ENCODE measurements at regions not wholly inside any gene's neighbourhood (a gene's known extent, or its start where the extent isn't known, plus 50 kb on each side); places are given as distances from the start of the nearest gene placed in this dataset.

DNA sequence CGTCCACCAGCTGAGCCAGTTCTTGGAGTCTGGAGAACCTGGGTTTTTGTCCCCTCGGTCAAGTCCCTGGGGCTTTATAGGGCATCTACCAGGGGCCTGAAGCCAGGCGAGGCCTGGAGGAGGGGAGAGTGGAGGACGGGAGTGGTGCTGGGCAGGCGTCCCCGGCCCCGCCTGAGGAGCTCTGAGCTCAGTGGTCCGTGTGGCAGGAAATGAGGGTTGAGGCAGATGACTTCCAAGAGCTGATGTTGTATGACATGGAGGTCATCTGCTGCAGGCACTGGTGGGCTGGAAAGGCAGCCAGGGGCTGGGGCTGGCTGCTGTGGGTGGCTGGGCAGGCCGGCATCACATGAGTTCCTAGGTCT is 118.5 kb upstream of the HS6ST1 start:
- DNase-seq (ENCODE audit: low read depth, low spot score) = no peak
- no peak for TF ChIP-seq CTCF (IDR thresholded peaks at IDR 0.05; ENCODE audit: low read depth, low read length)
- in situ Hi-C loops (cut with HindIII; ENCODE audit: low sequenced_read_pairs) = no loop called here
- H3K4me3 ChIP-seq (ENCODE audit: low read depth, low read length) = no peak overlapping the region

DNA sequence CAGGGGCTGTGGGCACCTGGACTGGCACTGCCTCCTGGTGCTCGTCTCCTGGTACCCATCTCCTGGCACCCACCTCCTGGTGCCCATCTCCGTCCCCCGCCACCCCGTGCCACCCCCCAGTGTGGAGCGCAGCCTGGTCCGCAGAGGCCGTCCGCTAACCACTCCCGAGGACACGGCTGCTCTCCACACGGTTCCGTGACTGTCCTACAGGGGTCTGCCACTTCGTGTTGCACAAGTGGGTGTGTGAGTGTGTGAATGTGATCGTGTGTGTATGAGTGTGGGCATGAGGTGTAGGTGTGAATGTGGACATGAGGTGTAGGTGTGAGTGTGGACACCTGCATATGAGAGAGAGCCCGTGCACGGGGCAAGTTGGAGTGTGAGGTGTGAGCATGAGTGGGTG is 119.4 kb upstream of the HS6ST1 start:
- H3K4me3 ChIP-seq (ENCODE audit: low read depth, low read length) = no peak overlapping the region
- in situ Hi-C loops (cut with HindIII; ENCODE audit: low sequenced_read_pairs) = no loop called here
- no peak for TF ChIP-seq CTCF (IDR thresholded peaks at IDR 0.05; ENCODE audit: low read depth, low read length)
- no peak for DNase-seq (ENCODE audit: low read depth, low spot score)

GRCh38 chr2:128438586-128438985 is 119.9 kb upstream of the HS6ST1 start:
- in situ Hi-C loops (cut with HindIII; ENCODE audit: low sequenced_read_pairs) = no loop called here
- H3K4me3 ChIP-seq (ENCODE audit: low read depth, low read length) = no peak overlapping the region
- DNase-seq (ENCODE audit: low read depth, low spot score) = no peak
- TF ChIP-seq CTCF (IDR thresholded peaks at IDR 0.05; ENCODE audit: low read depth, low read length) = no peak

GRCh38 chr2:128439031-128439790 is 120.5 kb upstream of the HS6ST1 start:
- no peak for TF ChIP-seq CTCF (IDR thresholded peaks at IDR 0.05; ENCODE audit: low read depth, low read length)
- no peak overlapping the region for H3K4me3 ChIP-seq (ENCODE audit: low read depth, low read length)
- DNase-seq (ENCODE audit: low read depth, low spot score) = no peak
- in situ Hi-C loops (cut with HindIII; ENCODE audit: low sequenced_read_pairs) = no loop called here

GRCh38 chr2:128439791-128440665 is 121.4 kb upstream of the HS6ST1 start:
- in situ Hi-C loops (cut with HindIII; ENCODE audit: low sequenced_read_pairs) = no loop called here
- H3K4me3 ChIP-seq (ENCODE audit: low read depth, low read length) = no peak overlapping the region
- DNase-seq (ENCODE audit: low read depth, low spot score) = no peak
- TF ChIP-seq CTCF (IDR thresholded peaks at IDR 0.05; ENCODE audit: low read depth, low read length) = no peak

- in situ Hi-C loops (cut with HindIII; ENCODE audit: low sequenced_read_pairs) = no loop called here
- no peak for TF ChIP-seq CTCF (IDR thresholded peaks at IDR 0.05; ENCODE audit: low read depth, low read length)
- no peak for DNase-seq (ENCODE audit: low read depth, low spot score)
- no peak overlapping the region for H3K4me3 ChIP-seq (ENCODE audit: low read depth, low read length)
These were observed 122.1 kb upstream of the HS6ST1 start for GRCh38 chr2:128440666-128441340.
